ENCODE measurements at regions not wholly inside any gene's neighbourhood (a gene's known extent, or its start where the extent isn't known, plus 50 kb on each side); places are given as distances from the start of the nearest gene placed in this dataset.
"Not testable (repeated sequence)": the region's sequence is repeated elsewhere in the genome, so short reads cannot be mapped to it uniquely, and the experiment has no call there.

GRCh38 chr3:177336873-177337450 lies 139.7 kb upstream of the TBL1XR1 start:
- Histone ChIP-seq H3K4me1 (ENCODE audit: control insufficient read depth in 3 of 3, insufficient read depth in 2 of 3, low read depth in 1 of 3, low read length in 2 of 3) (peaks cover 0 to 53% (median 11%) of the 10 kb centered on the region in 3 donors), H3K9me3 (ENCODE audit: control insufficient read depth in 2 of 2, insufficient read depth in 1 of 2, low read depth in 1 of 2, low read length in 1 of 2) (no peaks in the 10 kb centered on the region), H3K36me3 (ENCODE audit: control insufficient read depth in 3 of 3, insufficient read depth in 2 of 3, low read depth in 1 of 3, low read length in 3 of 3) (no peaks in the 10 kb centered on the region), H3K27ac (ENCODE audit: low read depth in 1 of 3, low read length in 2 of 3) (no peak overlapping the region), H3K27me3 (ENCODE audit: control insufficient read depth in 3 of 3, insufficient read depth in 3 of 3, low read length in 3 of 3) (no peaks in the 10 kb centered on the region), H3K4me3 (ENCODE audit: low read depth in 1 of 3, low read length in 3 of 3) (no peak overlapping the region)
- 82 to 93% (median 82%) methylated on average over 5 of the region's 5 CpGs for WGBS, 3 donors
- no peak for DNase-seq
- FAIRE-seq: no peak

GRCh38 chr3:177337541-177338331 lies 140.5 kb upstream of the TBL1XR1 start:
- H3K27me3 ChIP-seq (ENCODE audit: control insufficient read depth in 3 of 3, insufficient read depth in 3 of 3, low read length in 3 of 3): no peaks in the 10 kb centered on the region
- H3K36me3 ChIP-seq (ENCODE audit: control insufficient read depth in 3 of 3, insufficient read depth in 2 of 3, low read depth in 1 of 3, low read length in 3 of 3): no peaks in the 10 kb centered on the region
- 64 to 80% (median 71%) methylated on average over 9 of the region's 9 CpGs for WGBS, 3 donors
- no peak overlapping the region for H3K4me3 ChIP-seq (ENCODE audit: low read depth in 1 of 3, low read length in 3 of 3)
- H3K9me3 ChIP-seq (ENCODE audit: control insufficient read depth in 2 of 2, insufficient read depth in 1 of 2, low read depth in 1 of 2, low read length in 1 of 2): no peaks in the 10 kb centered on the region
- DNase-seq (peak; percentile 57 to 75), FAIRE-seq (no peak)
- peaks cover 0 to 59% (median 11%) of the 10 kb centered on the region in 3 donors for H3K4me1 ChIP-seq (ENCODE audit: control insufficient read depth in 3 of 3, insufficient read depth in 2 of 3, low read depth in 1 of 3, low read length in 2 of 3)
- H3K27ac ChIP-seq (ENCODE audit: low read depth in 1 of 3, low read length in 2 of 3): peak overlapping the region in 1 of 3 donors; percentile 80

DNA sequence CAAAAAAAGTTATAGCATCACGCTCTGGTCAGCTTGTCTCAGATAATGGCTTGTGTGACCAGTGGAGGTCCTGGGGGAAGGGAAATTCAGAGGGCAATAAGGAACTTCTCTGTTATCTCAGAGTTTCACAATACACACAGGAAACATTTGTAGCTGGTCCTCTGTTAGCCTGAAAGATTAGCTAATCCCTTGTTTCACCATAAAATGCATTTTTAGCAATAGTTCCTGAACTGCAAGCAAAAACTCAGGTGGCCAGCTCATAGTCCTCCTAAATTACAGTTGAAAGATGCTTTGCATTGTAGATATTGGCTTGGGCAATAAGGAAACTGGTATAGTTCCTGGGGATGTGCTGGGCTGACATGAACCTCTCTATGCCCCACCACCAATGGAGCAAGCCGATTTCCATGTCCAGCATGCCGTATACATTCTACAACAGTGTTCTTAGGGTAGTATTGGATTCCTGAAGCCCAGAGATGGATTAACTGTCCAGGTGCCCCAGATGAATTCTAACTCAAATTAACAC lies 141.5 kb upstream of the TBL1XR1 start:
- peaks cover 0 to 59% (median 11%) of the 10 kb centered on the region in 3 donors for H3K4me1 ChIP-seq (ENCODE audit: control insufficient read depth in 3 of 3, insufficient read depth in 2 of 3, low read depth in 1 of 3, low read length in 2 of 3)
- DNase-seq (peak; percentile 81 to 88), FAIRE-seq (no peak)
- H3K27me3 ChIP-seq (ENCODE audit: control insufficient read depth in 3 of 3, insufficient read depth in 3 of 3, low read length in 3 of 3): no peaks in the 10 kb centered on the region
- H3K36me3 ChIP-seq (ENCODE audit: control insufficient read depth in 3 of 3, insufficient read depth in 2 of 3, low read depth in 1 of 3, low read length in 3 of 3): no peaks in the 10 kb centered on the region
- 33 to 58% (median 42%) methylated on average over 3 of the region's 3 CpGs for WGBS, 3 donors
- H3K9me3 ChIP-seq (ENCODE audit: control insufficient read depth in 2 of 2, insufficient read depth in 1 of 2, low read depth in 1 of 2, low read length in 1 of 2): no peaks in the 10 kb centered on the region
- H3K27ac ChIP-seq (ENCODE audit: low read depth in 1 of 3, low read length in 2 of 3): peak overlapping the region; percentile 48 to 82 (median 80)
- H3K4me3 ChIP-seq (ENCODE audit: low read depth in 1 of 3, low read length in 3 of 3): no peak overlapping the region

- DNase-seq: peak in 1 of 2 donors; percentile 57
- not testable (repeated sequence) for H3K27me3 ChIP-seq (ENCODE audit: control insufficient read depth in 3 of 3, insufficient read depth in 3 of 3, low read length in 3 of 3); FAIRE-seq; H3K9me3 ChIP-seq (ENCODE audit: control insufficient read depth in 2 of 2, insufficient read depth in 1 of 2, low read depth in 1 of 2, low read length in 1 of 2); H3K4me3 ChIP-seq (ENCODE audit: low read depth in 1 of 3, low read length in 3 of 3); H3K36me3 ChIP-seq (ENCODE audit: control insufficient read depth in 3 of 3, insufficient read depth in 2 of 3, low read depth in 1 of 3, low read length in 3 of 3)
- H3K27ac ChIP-seq (ENCODE audit: low read depth in 1 of 3, low read length in 2 of 3): peak overlapping the region; percentile 48 to 82 (median 80)
- 66 to 82% (median 67%) methylated on average over 3 of the region's 3 CpGs for WGBS, 3 donors
- peaks cover 0 to 61% (median 11%) of the 10 kb centered on the region in 3 donors for H3K4me1 ChIP-seq (ENCODE audit: control insufficient read depth in 3 of 3, insufficient read depth in 2 of 3, low read depth in 1 of 3, low read length in 2 of 3)
Measured at GRCh38 chr3:177339220-177339703, 142.0 kb upstream of the TBL1XR1 start.

DNA sequence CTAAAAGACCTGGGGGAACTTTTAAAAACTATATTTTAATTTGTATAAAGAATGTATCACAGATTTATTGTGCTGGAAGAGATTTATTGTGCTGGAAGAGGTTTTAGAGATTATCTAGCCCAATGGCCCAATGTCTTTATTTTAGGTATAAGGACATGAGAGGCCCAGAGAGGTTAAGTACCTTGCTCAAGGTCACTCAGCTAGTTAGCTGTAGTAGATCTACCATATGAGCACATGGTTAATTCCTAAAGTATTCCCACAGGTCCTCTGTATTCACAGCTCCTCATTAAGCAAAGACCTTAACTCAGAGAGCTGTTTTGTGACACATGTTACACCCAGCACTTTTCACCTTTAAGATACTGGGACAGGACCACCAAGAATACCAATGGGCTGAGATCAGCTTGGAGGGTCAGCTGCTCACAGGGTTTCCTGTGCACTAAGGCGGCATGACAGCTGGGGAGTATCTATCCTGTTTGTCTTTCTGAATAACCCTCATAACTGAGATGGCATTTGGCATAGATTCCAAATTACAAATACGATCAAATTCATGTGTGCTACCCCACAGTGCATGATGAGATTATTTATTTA lies 143.1 kb upstream of the TBL1XR1 start:
- no peaks in the 10 kb centered on the region for H3K36me3 ChIP-seq (ENCODE audit: control insufficient read depth in 3 of 3, insufficient read depth in 2 of 3, low read depth in 1 of 3, low read length in 3 of 3)
- DNase-seq (no peak), FAIRE-seq (no peak)
- no peaks in the 10 kb centered on the region for H3K27me3 ChIP-seq (ENCODE audit: control insufficient read depth in 3 of 3, insufficient read depth in 3 of 3, low read length in 3 of 3)
- H3K4me3 ChIP-seq (ENCODE audit: low read depth in 1 of 3, low read length in 3 of 3): no peak overlapping the region
- H3K4me1 ChIP-seq (ENCODE audit: control insufficient read depth in 3 of 3, insufficient read depth in 2 of 3, low read depth in 1 of 3, low read length in 2 of 3): peaks cover 3 to 70% (median 14%) of the 10 kb centered on the region in 3 donors
- WGBS, 3 donors: 61 to 72% (median 64%) methylated on average over 2 of the region's 2 CpGs
- H3K9me3 ChIP-seq (ENCODE audit: control insufficient read depth in 2 of 2, insufficient read depth in 1 of 2, low read depth in 1 of 2, low read length in 1 of 2): no peaks in the 10 kb centered on the region
- peak overlapping the region in 1 of 3 donors; percentile 40 for H3K27ac ChIP-seq (ENCODE audit: low read depth in 1 of 3, low read length in 2 of 3)

GRCh38 chr3:177341736-177342419 lies 144.6 kb upstream of the TBL1XR1 start:
- FAIRE-seq: no peak
- peaks cover 4 to 67% (median 12%) of the 10 kb centered on the region in 3 donors for H3K4me1 ChIP-seq (ENCODE audit: control insufficient read depth in 3 of 3, insufficient read depth in 2 of 3, low read depth in 1 of 3, low read length in 2 of 3)

DNA sequence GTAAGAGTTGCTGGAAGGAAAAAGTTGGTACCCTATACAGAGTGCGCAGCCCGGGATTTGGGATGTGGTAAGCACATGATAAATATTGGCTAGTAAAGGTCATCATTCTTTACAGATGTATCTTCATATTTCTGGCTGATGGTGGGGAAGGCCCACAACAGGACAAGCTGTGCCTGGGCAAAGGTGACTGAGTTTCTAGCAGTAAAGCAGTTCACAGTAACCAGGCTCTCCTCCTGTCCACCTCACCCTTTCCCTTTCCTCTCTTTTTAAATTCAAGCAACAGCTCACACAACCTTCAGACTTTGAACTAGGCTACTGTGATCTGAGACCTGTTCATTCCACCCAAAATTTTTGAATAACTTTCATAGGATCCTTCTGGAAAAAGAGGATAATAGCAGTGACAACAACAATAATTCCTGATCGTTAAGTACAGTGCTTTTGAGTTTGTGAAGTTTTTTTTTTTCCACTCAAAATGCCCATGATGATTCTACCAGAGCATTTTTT lies 145.9 kb upstream of the TBL1XR1 start:
- Histone ChIP-seq H3K27ac (ENCODE audit: low read depth in 1 of 3, low read length in 2 of 3) (peak overlapping the region in 2 of 3 donors; percentile 48 to 68), H3K27me3 (ENCODE audit: control insufficient read depth in 3 of 3, insufficient read depth in 3 of 3, low read length in 3 of 3) (no peaks in the 10 kb centered on the region), H3K36me3 (ENCODE audit: control insufficient read depth in 3 of 3, insufficient read depth in 2 of 3, low read depth in 1 of 3, low read length in 3 of 3) (no peaks in the 10 kb centered on the region), H3K9me3 (ENCODE audit: control insufficient read depth in 2 of 2, insufficient read depth in 1 of 2, low read depth in 1 of 2, low read length in 1 of 2) (no peaks in the 10 kb centered on the region), H3K4me1 (ENCODE audit: control insufficient read depth in 3 of 3, insufficient read depth in 2 of 3, low read depth in 1 of 3, low read length in 2 of 3) (peaks cover 4 to 56% (median 10%) of the 10 kb centered on the region in 3 donors), H3K4me3 (ENCODE audit: low read depth in 1 of 3, low read length in 3 of 3) (no peak overlapping the region)
- FAIRE-seq: no peak
- DNase-seq: peak; percentile 56 to 57
- WGBS, 3 donors: 73 to 86% (median 85%) methylated on average over 3 of the region's 3 CpGs

More at GRCh38 chr3:177341736-177342419, 144.6 kb upstream of the TBL1XR1 start:
- Histone ChIP-seq H3K9me3 (ENCODE audit: control insufficient read depth in 2 of 2, insufficient read depth in 1 of 2, low read depth in 1 of 2, low read length in 1 of 2) (no peaks in the 10 kb centered on the region), H3K36me3 (ENCODE audit: control insufficient read depth in 3 of 3, insufficient read depth in 2 of 3, low read depth in 1 of 3, low read length in 3 of 3) (no peaks in the 10 kb centered on the region), H3K27me3 (ENCODE audit: control insufficient read depth in 3 of 3, insufficient read depth in 3 of 3, low read length in 3 of 3) (no peaks in the 10 kb centered on the region), H3K27ac (ENCODE audit: low read depth in 1 of 3, low read length in 2 of 3) (peak overlapping the region in 2 of 3 donors; percentile 17 to 31), H3K4me3 (ENCODE audit: low read depth in 1 of 3, low read length in 3 of 3) (no peak overlapping the region)
- WGBS, 3 donors: 82 to 95% (median 93%) methylated on average over 7 of the region's 7 CpGs
- DNase-seq: no peak

Measured in small intestine (tissue), 7 donors.